HG03060 (cell line): ENCODE measurements at regions not wholly inside any gene's neighbourhood (a gene's known extent, or its start where the extent isn't known, plus 50 kb on each side); places are given as distances from the start of the nearest gene placed in this dataset.

ENCODE experiments used
- ATAC-seq: cut with Tn5 transposase; IDR thresholded peaks from one replicate; pipeline ENCODE4 v1.9.1; 2021; ENCODE audit warnings: low read depth, moderate number of reproducible peaks; ENCODE audit not compliant: unreplicated experiment

GRCh38 chr1:56061824-56062223 lies 517.5 kb downstream of the PLPP3 start:
- ATAC-seq = peak; percentile 64

GRCh38 chr1:56060906-56061305 lies 518.5 kb downstream of the PLPP3 start:
- no peak for ATAC-seq

DNA sequence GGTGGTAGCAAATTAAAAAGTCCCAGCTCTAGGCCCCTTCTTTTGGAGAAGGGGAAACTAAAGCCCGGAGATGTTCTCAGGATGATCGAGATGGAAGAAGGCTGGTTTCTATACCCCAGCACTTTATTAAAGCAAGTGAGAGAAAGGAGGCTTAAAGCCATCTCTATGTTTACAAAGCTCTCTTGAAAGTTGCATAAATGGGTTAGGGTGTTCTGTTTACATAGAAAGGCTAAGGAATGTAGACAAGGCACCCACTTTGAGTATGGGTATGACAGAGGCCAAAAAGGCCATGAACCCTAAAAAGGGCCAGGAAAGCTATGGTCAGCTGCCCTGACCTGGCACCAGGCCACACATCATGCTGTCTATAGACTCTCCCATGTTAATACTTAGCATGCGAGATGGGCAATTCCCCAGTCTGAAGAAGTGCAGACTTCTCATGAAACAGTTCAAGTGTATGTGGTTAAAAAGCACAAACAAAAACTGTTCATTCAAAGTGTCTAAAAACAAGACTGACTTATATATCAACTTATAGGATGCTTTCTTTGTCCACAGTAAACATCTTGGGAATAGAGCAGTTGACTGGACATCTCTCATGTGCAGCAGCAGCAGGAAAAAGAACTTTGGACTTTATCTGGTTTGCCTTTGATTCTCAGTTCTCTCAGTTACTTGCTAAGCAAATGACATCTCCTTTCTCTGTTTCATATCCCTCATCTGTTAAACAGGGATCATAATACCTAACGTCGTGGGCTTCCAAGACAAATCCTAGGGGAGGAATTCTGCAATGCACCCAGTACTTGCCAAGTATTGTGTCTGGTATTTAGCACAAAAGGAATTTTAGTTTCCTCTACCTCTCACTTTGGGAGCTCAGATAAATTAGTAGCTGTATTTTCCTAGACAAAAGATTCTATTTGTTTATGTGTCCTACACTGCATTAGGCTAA lies 521.6 kb downstream of the PLPP3 start:
- no peak for ATAC-seq

DNA sequence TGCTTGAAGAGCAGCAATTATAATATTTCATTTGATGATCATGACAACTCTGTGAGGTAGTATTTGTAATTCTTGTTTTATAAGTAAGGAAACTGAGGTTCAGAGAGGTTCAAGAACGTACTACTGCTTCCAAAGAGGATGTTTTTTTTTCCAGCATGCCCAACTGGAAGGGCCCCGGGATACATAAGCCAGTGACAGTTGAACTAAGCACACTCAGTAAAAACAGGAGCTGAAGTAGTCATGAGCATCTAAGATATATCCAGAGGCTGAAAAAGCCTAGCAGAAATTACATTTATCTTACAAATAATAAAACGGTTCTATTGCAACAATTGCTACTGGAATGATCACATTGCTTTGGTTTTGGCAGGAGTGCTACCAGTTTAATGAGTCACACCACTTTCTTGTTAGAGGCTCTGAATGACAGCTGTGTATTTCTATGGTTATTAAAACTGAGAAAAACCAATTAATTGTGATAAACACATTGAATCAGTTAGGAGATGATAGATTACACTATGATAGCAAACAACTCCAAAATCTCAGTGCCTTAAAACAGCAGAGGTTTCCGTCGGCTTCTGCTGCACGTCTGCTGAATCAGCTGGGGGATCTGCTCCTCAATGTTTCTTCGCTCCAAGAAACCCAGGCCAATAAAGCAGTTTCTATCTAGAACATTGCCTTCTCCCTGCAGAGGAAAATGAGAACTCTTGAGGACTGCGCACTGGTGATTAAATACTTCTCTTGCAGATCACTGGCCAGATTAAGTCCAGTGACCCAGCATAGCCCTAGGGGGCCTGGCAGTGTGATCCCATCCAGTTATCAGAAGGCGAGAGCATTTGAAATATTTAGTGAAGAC lies 522.7 kb downstream of the PLPP3 start:
- ATAC-seq = no peak

GRCh38 chr1:56054959-56055358 lies 524.4 kb downstream of the PLPP3 start:
- no peak for ATAC-seq

GRCh38 chr1:56052041-56052440 lies 527.3 kb downstream of the PLPP3 start:
- ATAC-seq = no peak

DNA sequence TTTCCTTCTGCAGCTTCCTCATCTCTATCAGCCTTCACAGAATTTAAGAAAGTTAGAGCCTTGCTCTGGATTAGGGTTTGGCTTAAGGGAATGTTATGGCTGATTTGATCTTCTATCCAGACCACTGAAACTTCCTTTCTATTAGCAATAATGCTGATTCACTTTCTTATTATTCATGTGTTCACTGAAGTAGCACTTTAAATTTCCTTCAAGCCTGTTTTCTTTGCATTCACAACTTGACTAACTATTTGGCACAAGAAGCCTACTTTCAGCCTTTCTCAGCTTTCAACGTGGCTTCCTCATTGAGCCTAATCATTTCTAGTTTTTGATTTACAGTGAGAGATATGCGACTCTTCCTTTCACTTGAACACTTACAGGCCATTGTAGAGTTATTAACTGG lies 528.5 kb downstream of the PLPP3 start:
- ATAC-seq = no peak

DNA sequence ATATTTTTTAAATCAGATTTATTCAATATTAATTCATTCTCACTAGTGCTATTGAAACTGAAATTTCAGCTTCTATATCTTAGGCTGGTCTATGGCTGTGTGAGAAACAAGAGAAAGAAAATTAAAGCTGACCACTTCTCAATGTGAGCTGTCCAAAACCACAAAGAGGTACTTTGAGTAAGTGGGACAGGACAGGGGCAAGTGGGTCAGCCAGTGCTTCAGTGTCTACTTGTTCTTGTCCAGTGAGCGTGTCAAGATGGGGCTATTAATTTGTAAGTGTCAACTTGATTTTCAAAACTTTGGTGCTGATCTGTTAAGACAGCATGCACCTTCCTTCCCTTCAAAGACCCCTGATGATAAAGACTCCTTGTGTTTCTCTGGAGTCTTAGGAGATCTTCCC lies 533.9 kb downstream of the PLPP3 start:
- no peak for ATAC-seq

DNA sequence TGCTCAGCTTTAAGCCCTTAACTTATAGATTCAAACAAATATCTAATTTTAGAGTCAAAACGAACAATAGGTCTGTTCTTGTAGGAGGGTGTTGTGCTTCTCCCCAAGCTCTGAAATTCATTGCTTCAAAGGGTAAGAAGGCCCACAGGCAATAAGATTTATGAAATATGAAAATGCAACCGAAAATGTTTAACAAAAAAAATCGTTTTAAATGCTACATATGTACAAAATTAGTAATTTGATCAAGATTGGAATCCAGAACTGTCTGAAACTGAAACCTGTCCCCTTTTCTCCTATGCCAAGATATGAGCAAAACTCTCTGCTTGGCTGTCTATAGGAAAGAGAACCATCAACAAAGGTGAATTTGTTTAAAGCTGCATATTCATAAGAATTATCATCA lies 534.3 kb downstream of the PLPP3 start:
- no peak for ATAC-seq

GRCh38 chr1:56036479-56036878 lies 542.9 kb downstream of the PLPP3 start:
- no peak for ATAC-seq

DNA sequence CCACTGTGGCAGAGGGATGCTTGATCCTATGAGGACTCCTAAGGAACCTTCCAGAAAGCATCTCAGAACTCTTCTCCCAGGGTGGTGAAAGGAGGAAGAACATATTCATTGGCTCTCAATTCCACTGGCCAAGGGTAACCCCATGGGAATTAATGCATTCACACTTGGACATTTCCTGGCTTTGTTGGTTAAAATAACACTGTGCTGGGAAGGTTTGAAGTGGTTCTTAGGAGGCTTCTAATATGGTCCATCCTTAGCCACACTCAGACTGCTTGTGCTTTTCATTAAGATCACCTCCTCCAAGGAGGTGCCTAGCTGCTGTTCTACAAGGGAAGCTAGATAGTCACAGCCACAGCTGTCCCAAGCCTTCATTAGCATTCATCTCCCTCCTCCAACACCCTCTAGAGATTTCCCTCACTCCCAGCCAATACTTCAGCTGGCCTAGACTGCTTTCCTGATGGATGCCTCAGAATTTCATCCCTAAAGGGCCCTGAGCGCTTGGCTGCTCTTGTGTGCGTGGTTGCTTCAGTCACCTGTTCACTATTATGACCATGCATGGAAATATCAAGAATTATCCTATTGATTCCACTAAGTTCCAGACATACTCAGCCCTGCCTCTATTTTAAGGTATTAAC lies 544.4 kb downstream of the PLPP3 start:
- ATAC-seq = no peak

GRCh38 chr1:56034222-56034621 lies 545.1 kb downstream of the PLPP3 start:
- no peak for ATAC-seq

GRCh38 chr1:56033321-56034037 lies 545.9 kb downstream of the PLPP3 start:
- no peak for ATAC-seq

- no peak for ATAC-seq
Measured at GRCh38 chr1:56032096-56032676, 547.2 kb downstream of the PLPP3 start.

GRCh38 chr1:56031001-56031400 lies 548.4 kb downstream of the PLPP3 start:
- no peak for ATAC-seq

DNA sequence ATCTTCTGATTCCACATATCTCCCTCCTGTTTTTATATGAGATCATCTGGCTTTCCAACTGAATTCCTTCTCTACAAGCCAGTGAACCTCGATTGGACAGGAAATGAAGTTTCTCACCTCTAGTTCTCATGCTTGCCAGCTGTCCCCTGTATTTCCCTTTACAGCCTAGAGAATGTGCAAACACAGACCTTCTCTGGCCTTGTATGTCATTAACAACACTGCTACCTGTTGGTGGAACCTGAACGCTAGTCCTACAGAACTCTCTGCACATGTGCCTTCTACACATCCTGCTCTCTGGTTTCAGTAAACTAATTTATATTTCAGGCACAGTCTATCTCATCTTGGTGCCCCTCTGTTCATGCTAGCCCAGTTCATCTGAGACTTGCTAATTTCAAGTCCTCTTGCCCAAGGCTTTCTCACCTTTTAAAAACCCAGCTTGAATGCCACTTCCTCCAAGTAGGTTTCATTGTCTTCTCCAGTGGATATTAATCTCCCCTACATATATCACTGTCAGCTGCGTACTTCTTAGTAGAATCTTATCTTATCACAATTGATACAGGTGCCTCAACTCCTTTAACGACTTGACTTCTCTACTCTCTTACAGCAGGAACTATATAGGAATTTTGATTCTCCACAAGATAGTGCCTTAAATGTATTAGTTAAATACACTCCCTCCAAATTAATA lies 549.9 kb downstream of the PLPP3 start:
- ATAC-seq = no peak

DNA sequence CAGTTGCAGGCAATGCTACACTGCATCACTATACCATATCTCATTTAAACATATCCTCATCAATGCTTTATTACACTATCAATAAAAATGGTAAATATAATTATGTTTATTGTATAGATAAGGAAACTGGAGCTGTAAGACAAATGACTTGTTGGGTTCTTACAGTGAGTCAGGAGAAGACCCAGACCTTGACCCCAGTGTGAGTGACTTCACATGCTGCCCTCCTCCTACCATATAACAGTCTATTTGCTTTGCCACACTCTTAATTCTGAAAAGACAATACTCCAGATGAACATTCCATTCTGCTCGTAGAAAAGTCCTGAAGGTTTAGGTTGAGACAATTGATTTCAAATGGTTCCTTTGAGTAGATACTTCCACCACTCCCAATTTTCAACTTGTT lies 550.5 kb downstream of the PLPP3 start:
- ATAC-seq = no peak

DNA sequence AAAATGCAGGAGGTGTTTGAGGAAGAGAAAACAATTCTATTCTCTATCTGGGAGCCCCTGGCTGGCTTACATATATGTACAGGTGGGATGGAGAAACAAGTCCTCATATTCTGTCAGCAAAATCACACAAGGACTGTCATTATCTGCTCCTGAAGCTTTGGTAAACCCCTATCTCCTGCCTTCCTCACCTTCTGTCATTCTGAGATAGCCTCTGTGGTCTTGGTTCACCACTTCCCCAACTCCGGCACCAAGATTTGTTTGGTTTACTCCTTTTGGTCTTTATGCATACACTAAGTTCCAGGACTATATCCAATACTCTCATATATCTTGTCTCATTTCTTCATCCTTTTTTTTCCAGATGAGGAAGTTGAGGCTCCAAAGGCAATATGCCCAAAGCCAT lies 551.1 kb downstream of the PLPP3 start:
- ATAC-seq = no peak

GRCh38 chr1:56025942-56026341 lies 553.4 kb downstream of the PLPP3 start:
- ATAC-seq = no peak

- ATAC-seq = no peak
Measured at GRCh38 chr1:56024155-56024554, 555.2 kb downstream of the PLPP3 start.
